GM18951 (cell line): ENCODE measurements at regions not wholly inside any gene's neighbourhood (a gene's known extent, or its start where the extent isn't known, plus 50 kb on each side); places are given as distances from the start of the nearest gene placed in this dataset.
"Not testable (repeated sequence)": the region's sequence is repeated elsewhere in the genome, so short reads cannot be mapped to it uniquely, and the experiment has no call there.

Experiments
- POLR2A ChIP-seq: IDR thresholded peaks from 4 replicates; pipeline ENCODE4 v1.6.1; 2011; ENCODE audit warnings: mild to moderate bottlenecking; ENCODE audit not compliant: insufficient read length, insufficient read depth; ENCODE audit errors: extremely low read depth
- in situ Hi-C: fragments of 300-500 bp; cut with MboI; formaldehyde crosslinking; loops from one replicate; pipeline ENCODE4 v1.12.0; 2022; ENCODE audit warnings: low sequenced_read_pairs, mixed read lengths, inconsistent platforms; ENCODE audit not compliant: unreplicated experiment

DNA sequence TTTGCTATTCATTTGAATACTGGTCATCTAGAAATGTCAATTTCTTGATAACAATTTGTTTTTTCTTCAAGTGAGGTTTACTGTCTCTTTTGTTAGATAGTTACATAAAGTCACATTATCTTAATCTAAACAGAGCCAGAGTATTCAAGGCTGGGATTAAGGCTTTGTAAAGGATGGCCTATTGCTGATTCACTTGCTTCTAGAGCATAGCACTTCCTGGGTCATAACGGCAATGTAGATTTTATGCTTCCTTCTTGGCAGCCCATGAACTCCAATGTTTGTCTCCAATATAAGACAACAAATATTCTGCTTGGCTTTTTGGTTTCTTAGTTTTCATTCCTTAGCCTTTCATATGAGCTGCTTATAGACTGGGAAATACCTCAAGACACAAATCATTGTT lies 2007.9 kb upstream of the CDH6 start:
- in situ Hi-C loops: no loop called here

DNA sequence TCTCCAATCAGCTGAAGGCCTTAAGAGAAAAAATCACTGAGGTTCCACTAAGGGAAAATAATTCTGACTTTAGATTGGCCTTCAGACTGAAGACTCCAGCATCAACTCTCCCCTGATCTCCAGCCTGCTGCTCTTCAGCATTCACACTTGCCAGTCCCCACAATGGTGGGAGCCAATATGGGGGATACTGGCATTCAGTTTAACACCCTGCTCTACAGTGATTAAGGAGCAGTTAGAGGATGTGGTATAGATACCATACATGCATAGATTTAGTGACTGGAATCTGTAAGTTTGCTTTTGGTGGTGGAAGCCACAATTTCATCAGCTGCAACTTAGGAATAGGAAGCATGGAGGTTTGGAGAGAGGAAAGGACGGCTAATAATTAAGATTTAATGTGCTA lies 2017.7 kb upstream of the CDH6 start:
- no peak for TF ChIP-seq POLR2A
- in situ Hi-C loops: no loop called here

More for the DNA sequence above, 2007.9 kb upstream of the CDH6 start:
- no peak for TF ChIP-seq POLR2A

DNA sequence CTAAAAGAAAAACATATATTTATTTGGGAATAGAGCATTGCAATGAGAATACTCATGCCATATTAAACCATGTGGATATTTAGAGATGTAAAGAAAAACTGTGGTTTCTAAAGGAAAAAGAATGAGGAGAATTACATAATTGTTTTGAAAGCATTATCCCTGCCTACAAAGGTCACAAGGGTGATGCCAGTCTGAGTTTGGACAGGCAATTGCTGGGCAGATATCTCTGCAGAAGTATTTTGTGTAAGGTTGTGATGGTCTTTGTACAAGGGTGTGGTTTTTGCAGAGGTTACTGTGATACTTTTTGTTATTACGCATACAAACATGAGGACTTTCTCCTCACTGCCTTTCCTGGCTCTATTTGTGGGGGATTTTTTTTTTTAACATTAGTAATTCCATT lies 2022.9 kb upstream of the CDH6 start:
- in situ Hi-C loops: no loop called here
- TF ChIP-seq POLR2A: no peak

DNA sequence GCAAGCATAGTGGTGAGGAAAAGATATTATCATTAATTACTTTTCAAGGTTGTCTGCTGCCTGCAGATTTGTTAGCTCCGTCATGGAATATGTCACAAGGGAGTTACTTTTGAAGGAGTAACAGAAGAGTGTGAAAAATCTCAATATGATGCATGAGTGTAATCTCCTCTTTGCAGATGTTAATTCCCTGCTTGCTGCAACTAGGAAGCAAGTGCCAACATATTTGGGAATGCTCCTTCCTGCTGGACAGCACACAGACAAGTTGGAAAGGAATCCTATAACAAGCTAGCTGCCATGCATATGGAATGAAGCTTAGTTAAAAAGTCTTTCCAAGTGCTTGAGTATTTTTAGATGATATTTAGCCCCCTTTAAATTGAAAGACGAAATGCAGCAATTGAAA lies 2023.6 kb upstream of the CDH6 start:
- TF ChIP-seq POLR2A: no peak
- in situ Hi-C loops: no loop called here

DNA sequence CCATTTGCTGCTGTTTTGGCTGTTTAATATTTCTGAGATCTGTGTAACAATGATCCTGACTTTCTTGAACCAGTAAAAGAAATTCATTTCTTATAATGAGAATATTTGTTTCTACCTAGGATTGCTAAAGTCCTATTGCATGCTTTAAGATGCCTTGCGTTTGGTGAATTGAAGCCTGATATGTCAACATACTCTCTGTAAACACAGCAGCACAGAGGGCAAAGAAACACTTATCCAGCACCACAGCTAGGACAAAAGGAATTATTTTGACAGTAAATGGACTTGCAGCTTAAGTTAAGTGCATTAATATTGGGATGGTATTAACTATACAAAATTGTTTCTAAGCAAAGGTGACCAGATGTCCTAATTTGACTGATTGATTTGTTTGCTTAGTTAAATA lies 2031.2 kb upstream of the CDH6 start:
- in situ Hi-C loops: no loop called here
- TF ChIP-seq POLR2A: no peak

DNA sequence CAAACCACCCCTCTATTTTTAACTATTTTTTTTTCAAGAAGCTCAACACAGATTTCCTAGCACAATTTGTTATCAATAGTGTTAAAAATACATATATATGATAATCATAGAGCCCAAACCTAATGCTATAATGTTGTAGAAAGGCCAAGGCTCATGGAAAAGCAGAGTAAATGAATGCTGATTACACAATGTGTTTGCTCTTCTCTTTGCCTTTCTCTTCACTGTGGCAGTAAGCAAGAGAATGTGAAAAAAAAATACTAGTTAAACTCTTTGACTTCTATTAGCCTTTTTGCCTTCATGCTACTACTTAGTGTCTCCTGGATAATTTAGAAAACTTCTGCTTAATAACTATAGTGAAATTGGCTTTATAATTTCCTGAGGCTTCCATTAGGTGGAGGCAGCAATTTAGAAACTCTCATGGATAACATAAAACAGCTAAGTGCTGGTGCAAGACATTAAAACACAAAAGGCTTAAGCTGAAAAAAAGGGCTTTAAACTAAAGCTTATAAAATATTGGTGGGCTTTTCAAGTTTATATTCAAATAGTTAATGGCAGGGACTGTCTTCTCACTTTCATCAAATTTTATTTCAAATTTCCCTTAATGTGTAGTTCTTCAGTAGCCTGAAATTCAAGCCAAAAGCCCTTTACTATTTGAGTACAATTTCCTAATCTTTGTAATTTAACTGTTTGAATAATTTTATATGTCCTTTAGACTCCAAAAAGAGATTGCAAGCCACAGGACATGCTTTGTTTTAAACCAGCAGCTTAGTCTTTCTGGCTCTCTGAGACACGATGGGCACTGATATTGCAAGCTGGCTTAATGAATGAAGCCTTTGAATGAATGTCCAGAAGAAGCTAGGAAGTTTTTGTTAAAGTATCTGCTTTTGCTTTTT lies 2031.8 kb upstream of the CDH6 start:
- in situ Hi-C loops: no loop called here
- TF ChIP-seq POLR2A: no peak

DNA sequence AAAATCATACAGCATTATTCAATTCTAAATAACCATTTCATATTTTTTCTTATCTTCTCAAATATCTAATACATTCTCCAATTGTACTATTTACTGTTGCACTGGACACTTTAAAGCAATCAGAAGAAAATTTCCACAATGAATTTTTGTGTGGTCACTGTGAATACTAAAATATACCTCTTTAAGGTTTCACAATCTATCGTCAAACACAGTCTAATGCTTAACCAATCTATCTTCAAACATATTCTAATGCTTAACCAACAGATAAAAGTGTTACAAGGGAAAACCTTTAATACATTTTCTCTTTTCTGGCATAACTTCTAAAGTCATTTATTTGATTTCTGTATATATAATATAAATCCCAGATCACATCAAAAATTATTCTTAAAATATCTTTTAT lies 2035.5 kb upstream of the CDH6 start:
- TF ChIP-seq POLR2A: no peak
- in situ Hi-C loops: no loop called here

DNA sequence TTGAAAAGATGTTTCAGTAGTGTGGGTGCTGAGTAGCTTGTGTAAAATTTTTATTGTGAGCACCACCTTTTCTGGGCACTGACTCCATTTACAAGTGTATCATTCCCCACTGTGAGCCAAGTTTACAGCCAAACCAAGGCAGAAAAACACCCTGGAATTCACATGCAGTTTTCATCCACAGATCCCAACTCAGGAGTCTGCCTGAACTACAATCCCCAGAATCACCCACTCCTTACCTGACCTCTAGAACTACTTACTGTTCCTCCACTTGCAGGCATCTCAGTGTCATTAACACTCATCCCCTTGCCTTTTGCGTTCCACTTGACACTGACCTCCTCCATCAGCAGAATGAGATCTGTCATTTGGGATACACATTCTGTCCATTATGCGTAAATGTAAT lies 2042.6 kb upstream of the CDH6 start:
- in situ Hi-C loops: no loop called here
- no peak for TF ChIP-seq POLR2A

DNA sequence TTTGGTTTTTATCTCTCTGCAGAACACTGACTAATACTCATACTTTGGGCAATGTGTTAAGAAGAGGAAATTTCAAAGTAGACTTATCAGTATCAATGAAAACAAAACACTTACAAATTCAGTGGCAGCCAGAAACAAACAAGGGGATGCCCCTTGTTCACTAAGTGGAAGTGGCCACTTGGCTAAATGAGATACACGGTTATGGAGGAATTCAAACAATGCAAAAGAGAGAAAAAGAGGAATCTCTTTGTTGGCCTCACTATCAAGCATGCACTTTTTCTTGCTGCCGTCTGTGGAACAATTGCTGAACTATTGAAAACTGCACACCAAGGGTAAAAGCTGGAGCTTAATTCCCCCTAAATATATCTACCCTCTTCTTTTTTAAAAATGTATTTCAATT lies 2044.9 kb upstream of the CDH6 start:
- in situ Hi-C loops: no loop called here
- TF ChIP-seq POLR2A: no peak

DNA sequence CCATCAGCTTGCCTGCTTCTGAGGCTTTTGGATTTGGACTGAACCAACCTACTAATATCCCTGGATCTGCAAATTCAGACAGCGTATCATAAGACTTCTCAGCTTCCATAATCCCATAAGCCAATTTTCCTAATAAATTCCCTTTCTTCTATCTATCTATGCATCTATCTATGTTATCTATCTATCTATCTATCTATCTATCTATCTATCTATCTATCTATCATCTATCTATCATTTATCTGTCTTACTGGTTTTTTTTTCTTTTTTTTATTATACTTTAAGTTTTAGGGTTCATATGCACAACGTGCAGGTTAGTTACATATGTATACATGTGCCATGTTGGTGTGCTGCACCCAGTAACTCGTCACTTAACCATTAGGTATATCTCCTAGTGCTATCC lies 2045.4 kb upstream of the CDH6 start:
- TF ChIP-seq POLR2A: no peak
- in situ Hi-C loops: no loop called here

DNA sequence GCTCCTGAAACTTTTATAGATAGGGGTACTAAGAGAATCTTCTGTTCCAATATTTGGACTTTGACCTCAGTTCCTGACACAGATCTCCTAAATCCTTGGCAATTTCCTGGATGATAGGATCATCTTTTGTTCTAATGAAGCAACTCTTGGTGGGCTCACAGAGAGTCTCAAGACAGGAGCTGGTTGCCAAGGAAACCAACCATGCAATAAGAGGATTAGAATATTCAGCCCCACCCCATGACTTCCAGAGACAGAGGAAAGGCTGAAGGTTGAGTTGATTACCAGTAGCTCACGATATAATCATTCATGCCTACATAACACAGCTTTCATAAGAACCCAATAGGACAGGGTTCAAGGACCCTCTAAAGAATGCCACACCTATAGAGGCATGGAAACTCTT lies 2050.2 kb upstream of the CDH6 start:
- in situ Hi-C loops: no loop called here
- no peak for TF ChIP-seq POLR2A

DNA sequence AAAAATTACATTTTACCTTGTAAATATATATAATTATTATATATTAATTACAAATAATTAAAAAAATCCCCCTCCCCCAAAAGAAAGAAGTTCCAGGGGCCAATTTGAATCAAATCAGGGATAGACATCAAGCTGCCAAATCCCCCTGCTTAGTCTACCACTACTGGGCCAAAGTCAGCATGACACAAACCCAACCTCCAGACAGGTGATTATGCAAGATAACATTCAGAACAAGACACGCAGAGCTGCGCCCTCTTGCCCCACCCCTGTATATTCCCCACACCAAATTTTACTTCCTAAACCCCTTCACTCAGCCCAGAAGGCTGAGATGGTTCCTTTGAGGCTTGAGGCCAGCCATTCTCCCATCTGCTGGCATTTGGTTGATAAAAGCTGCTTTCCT lies 2059.1 kb upstream of the CDH6 start:
- no peak for TF ChIP-seq POLR2A
- in situ Hi-C loops: no loop called here

DNA sequence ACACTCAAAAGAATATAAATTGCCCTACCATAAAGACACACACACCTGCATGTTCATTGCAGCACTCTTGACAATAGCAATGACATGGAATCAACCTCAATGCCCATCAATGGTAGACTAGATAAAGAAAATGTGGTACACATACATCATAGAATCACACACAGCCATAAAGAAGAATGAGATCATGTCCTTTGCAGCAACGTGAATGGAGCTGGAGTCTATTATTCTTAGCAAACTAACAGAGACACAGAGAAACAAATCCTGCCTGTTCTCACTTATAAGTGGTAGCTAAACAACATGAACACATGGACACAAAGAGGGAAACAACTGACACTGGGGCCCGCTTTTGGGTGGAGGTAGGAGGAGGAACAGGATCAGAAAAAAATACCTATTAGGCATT lies 2062.2 kb upstream of the CDH6 start:
- no peak for TF ChIP-seq POLR2A
- in situ Hi-C loops: no loop called here

DNA sequence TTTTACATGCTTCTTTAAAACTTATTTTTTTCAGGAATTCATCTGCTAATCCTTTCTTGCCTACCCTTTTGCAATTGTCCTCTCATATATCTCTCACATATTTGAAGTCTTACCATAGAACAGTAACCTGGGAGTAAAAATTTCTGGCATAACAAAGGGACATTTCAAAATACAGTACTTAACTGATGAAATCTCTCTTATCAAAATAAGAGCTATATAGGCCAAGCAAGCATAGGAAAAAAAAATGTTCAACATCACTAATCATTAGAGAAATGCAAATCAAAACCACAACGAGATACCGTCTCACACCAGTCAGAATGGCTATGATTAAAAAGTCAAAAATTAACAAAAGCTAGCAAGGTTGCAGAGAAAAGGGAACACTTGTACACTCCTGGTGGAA lies 2062.7 kb upstream of the CDH6 start:
- in situ Hi-C loops: no loop called here
- no peak for TF ChIP-seq POLR2A

DNA sequence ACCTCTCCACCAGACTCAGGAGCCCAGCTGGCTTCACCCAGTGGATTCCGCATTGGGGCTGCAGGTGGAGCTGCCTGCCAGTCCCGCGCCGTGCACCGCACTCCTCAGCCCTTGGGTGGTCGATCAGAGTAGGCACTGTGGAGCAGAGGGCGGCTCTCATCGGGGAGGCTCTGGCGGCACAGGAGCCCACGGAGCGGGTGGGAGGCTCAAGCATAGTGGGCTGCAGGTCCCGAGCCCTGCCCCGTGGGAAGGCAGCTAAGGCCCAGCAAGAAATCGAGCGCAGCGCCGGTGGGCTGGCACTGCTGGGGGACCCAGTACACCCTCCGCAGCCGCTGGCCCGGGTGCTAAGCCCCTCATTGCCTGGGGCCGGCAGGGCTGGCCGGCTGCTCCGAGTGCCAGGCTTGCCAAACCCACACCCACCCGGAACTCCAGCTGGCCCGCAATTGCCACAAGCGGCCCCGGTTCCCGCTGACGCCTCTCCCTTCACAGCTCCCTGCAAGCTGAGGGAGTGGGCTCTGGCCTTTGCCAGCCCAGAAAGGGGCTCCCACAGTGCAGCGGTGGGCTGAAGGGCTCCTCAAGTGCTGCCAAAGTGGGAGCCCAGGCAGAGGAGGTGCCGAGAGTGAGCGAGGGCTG lies 2065.8 kb upstream of the CDH6 start:
- in situ Hi-C loops: not testable (repeated sequence)

DNA sequence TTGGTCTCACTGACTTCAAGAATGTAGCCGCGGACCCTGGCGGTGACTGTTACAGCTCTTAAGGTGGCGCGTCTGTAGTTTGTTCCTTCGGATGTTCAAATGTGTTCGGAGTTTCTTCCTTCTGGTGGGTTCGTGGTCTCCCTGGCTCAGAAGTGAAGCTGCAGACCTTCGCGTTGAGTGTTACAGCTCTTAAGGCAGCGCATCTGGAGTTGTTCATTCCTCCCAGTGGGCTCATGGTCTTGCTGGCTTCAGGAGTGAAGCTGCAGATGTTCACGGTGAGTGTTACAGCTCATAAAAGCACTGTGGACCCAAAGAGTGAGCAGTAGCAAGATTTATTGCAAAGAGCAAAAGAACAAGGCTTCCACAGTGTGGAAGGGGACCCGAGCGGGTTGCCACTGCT lies 2067.0 kb upstream of the CDH6 start:
- in situ Hi-C loops: not testable (repeated sequence)
